ENCODE measurements at regions not wholly inside any gene's neighbourhood (a gene's known extent, or its start where the extent isn't known, plus 50 kb on each side); places are given as distances from the start of the nearest gene placed in this dataset.

GRCh38 chr9:86525182-86525581 lies 171.0 kb upstream of the TUT7 start:
- TF ChIP-seq CTCF (conservative IDR thresholded peaks at IDR 0.05) (no peak), ZFX (IDR thresholded peaks at IDR 0.05) (no peak)
